COR-L47 (cell line): ENCODE measurements at regions not wholly inside any gene's neighbourhood (a gene's known extent, or its start where the extent isn't known, plus 50 kb on each side); places are given as distances from the start of the nearest gene placed in this dataset.
"Not testable (repeated sequence)": the region's sequence is repeated elsewhere in the genome, so short reads cannot be mapped to it uniquely, and the experiment has no call there.

Source experiments
- DNase-seq: peaks from one replicate; lab custom pipeline; 2025; lab: John Stamatoyannopoulos, UW

DNA sequence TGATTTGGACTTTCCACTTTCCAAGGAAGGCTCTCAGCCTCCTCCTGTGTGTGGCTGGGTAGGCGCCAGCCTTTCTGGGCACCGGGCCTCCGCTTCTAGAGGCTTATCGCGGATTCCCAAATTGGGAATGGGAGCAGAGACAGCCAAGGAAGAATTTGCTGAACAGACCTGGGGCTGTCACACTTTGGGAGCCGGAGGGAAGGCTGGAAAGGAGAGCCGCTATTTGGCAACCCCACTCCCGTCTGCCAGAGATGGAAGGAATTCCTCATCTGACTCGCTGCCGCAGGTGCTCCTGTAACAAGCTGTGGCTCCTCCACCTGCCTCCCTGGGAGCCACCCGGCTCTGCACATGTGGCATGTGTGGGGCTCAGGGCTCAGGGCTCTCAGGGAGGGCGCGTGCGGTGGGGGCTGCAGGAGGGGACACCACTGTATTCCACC, 50.8 kb upstream of the ECHDC3 start:
- DNase-seq, result no peak

DNA sequence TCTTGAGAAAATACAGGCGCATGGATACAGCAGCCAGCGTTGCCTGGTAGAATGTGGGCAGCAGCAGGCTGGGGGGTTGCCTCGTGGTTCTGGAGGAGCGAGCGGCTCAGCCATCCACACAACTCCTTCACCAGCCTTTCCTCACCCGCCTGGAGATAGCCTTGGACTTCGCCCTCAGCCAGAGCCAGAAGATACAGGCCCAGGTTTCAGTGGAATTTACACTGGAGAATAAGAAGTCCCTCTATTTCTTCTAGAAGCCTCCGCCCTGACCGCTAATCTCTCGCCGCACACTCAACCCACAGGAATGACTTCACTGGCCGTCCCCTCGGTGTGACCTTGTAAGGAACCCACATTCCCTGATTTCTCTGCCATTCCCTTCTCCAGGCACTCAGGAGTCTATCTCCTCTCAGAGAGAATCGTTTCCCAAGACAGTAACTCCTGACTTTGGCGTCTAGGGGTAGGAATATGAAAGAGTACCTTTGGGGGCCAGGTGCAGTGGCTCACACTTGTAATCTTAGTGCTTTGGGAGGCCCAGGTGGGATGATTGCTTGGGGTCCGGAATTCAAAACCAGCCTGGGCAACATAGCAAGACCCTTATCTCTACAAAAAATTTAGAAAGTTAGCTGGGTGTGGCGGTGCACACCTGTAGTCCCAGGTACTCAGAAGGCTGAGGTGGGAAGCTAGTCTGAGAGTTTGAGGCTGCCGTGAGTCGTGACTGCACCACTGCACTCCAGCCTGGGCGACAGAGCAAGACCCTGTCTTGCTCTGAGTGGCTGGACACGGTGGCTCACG, 52.0 kb upstream of the ECHDC3 start:
- DNase-seq, result no peak

DNA sequence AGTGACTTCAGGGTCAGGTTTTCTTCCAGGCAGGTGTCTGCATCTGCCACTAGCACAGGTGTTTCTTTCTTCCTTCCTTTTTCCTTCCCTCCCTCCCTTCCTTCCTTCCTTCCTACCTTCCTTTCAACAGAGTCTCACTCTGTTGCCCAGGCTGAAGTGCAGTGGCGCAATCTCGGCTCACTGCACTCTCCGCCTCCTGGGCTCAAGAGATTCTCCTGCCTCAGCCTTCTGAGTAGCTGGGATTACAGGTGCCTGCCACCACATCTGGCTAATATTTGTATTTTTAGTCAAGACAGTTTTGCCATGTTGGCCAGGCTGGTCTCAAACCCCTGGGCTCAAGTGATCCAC, 53.8 kb upstream of the ECHDC3 start:
- DNase-seq, result not testable (repeated sequence)

DNA sequence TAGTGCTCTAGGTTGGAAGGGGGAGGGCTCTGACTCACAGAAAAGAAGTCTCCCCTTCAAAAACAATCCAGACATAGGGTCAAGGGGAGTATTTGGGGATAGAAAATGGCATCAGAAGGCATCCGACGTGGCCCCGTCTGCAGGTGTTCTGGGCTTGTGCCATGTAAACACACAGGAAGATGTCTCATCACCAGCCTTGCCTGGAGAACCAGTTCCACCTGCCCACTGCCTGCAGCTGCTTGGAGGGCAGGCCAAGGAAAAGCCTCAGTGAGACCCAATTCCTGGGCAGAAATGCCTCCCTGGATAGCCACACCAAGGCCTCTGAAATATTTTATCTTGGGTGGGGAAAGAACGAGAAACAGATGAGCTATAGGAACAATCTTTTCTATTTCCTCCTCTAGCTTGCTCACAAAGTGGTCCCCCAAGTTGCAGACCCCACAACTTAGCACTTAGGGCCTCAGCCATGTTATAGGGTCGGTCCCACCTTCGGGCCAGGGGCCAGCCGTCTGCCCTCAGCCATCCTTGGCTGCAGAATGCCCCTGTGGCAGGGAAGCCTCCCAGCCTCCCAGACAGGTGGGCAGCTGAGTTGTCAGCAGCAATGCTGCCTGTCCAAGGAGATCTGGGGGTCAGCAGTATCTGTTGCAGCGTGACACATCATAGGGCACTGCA, 54.3 kb upstream of the ECHDC3 start:
- DNase-seq, result no peak

DNA sequence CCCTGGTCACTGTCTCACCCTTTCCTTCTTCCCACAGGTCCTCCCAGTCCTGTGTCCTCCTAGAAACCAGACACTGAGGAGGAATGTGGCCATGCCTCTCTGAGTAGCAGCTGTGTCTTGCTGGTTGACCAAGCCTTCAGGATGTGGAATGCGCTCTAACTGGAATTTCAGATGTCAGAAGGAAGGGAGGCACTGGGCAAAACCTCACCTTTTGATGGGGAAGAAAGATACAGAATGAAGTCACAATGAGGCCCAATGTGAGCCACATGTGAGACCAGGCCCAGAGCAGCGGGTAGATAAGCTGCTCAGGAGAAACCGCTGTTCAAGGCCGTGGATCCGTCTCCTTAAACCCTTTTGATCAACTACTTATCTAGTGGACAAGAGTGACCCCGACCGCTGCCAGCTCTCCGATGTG, 54.8 kb upstream of the ECHDC3 start:
- DNase-seq, result no peak

DNA sequence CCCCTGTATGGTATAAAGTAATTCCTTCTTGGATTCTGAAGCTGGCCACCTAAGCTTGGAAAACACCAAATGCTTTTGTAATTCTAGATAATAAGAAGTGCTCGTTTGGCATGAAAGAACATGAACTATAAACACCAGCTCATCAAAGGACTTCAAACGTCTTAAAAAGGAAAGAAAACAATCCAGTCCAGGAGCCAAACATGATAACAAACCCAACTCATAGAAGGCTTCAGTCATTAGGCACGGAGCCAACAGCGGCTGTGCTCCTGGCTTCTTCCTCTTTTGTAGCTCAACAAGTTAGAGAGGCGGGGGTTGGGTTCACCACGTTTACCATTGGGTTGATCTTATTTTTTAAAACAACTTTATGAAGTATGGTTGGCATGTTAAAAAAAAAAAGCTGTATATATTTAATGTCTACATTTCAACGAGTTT, 56.4 kb upstream of the ECHDC3 start:
- peak; percentile 70 for DNase-seq

DNA sequence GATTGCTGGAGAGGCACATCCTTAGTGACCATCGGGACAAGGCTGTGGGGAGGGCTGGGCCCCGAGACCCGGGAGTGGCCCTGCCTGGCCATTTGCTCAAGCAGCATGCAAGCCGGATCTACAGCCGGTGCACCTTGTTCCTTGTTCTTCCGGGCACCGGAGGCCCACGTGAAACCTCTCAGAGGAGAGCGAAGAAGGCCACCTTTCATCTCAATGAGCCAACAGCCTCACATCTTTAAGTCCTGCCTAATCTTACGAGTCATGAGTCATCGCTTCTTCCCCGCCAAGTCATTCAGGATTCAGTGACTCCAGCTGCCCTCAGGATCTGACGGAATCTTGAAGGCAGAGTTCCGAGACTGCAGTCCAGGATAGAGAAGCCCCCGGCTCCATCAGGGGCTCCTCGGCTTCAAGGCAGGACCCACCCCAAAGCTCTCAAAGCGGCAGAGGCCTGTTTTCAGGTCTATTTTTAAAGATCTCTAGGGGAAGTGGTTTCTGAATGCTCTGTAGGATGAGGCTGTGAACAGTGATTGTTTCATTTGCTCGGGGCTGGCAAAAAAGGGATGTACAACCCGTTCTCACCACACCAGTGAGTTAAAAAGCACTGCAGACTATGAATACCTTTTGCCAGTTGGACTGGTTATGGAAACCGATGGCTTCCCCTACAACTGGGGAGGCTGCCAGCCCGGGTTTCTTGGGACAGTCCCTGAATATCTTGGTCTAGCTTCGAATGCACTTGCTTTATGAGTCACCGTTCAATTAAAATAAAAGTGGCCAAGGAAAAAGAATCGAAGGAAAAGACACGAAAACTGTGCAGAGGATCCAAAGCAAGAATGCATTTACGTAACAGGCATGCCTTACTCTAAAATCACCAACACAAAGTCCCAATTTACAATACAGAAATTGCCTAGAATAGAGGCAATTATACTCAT, 57.2 kb upstream of the ECHDC3 start:
- no peak for DNase-seq

DNA sequence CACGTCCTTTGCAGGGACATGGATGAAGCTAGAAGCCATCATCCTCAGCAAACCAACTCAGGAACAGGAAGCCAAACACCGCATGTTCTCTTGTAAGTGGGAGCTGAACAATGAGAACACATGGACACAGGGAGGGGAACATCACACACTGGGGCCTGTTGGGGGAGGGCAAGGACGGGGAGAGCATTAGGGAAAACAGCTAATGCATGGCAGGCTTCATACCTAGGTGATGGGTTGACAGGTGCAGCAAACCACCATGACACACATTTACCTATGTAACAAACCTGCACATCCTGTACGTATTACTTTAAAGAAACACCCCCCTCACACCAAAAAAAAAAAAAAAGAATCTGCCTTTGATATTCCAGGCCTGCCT, 57.9 kb upstream of the ECHDC3 start:
- not testable (repeated sequence) for DNase-seq

DNA sequence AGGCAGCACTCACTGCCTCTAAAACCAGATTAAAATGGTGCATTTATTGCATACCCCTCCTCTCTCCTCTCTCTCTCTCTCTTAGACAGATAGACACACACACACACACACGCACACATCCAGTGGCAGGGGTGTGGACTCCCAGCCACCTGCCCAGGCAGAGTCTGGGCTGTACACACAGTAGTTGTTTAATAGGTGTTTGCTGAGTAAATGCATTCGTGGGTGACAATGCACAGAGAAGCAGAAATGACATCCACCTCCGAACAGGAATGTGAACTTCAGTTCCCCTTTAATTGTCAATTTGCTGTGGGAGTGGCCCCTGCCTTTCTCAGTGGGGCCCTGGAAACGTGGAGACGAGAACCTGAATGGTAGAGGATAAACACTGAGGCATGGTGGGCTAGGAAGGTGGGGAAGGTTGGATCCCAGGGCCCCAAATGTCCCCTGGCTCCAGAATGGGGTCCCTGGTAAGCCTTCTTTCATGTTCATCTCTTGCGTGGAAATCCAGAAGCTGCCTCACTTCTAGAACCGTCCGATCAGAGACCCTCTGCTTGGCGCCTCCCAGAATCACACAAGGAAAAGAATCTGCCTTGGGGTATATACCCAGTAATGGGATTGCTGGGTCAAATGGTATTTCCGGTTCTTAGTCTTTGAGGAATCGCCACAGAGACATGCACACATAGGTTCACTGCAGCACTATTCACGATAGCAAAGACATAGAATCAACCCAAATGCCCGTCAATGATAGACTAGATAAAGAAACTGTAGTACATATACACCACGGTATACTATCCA, 58.5 kb upstream of the ECHDC3 start:
- DNase-seq, result peak; percentile 35

DNA sequence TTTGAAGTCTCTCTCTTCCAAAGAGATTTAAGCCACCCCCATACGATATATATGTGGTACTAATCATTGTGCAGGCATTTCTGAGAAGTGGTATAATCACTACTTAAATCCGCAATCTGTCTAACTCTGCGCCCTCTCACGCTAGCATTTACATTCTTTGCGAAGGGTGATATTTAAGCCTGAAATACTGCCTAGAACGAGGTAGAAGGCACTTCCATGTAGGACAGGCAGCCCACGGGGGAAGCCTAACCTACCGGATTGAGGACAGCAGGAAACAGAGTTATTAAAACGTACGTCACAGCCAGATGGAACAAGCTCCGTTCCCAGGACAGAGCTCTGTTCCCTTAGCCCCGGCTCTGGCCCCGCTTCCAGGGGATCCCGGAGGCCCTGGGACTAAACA, 59.3 kb upstream of the ECHDC3 start:
- no peak for DNase-seq

DNA sequence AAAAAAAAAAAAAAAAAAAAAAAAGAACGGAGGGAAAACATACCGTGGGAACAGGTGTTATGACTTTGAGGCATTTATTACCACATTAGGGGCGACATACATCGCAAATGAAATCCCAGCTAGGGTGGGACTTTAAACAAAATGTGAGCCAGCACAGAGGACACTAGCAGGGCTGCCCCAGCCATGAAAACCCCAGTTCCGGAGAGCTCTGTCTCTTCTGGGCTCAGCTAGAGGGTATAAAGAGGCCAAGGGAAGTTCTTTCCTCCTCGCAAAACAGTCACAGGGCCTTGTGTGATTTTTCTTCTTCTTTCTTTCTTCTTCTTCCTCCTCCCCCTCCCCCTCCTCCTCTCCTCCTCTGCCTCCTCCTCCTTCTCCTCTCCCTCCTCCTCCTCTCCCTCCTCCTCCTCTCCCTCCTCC, 59.9 kb upstream of the ECHDC3 start:
- no peak for DNase-seq

DNA sequence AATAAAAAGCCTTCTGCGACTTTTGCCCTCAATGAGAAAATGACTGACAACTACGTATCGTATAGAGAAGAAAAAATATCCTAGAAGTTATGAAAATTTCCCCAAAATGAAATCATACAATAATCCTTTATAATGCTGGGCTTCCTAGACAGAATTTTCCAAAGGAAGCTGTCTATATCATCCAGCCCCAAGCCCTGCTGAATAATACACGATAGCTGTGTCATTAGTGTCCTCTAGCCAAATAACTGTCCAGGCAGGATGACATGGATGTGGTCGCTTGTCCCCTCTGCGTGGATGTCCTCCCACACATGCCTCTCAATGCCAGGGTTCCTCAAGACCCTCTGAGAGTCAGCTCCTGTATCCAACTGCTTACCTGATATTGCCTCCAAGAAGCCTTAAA, 61.7 kb upstream of the ECHDC3 start:
- no peak for DNase-seq

DNA sequence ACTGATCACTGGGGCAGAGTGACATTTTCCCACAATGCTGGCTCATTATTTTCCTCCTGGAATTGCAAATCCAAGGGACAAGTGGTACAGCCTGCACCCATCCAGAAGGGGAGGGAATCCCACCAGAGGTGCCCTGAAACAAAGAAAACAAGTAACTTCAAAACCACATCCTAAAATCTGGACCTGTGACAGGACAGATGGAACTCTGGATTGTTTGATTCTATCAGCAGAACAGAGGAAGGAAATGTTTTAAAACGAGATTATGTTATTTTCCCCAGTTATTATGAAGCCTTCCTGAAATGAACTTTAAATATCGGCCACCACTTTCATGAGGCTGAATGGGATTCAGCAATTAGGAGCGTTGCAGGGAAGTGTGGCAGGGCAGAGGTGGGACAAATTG, 62.2 kb upstream of the ECHDC3 start:
- DNase-seq, result no peak

DNA sequence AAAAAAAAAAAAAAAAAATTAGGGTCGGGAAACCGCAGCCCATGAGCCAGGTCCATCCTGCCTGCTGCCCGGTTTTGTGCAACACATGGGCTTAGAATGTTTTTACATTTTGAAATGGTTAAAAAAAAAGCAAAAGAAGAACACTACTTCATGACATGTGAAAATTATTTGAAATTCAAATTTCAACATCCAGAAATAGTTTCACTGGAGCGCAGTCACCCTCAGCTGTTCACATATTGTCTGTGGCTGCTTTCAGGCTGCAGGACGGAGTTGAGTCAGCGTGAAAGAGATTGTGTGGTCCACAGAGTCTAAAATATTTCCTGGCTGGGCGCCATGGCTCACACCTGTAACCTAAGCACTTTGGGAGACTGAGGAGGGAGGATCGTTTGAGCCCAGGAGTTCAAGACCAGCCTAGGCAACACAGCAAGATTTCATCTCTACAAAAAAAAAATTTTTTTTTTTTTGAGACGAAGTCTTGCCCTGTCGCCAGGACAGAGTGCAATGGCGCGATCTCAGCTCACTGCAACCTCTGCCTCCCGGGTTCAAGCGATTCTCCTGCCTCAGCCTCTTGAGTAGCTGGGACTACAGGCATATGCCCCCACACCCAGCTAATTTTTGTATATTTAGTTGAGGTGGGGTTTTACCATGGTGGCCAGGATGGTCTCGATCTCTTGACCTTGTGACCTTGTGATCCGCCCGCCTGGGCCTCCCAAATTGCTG, 63.9 kb upstream of the ECHDC3 start:
- no peak for DNase-seq

DNA sequence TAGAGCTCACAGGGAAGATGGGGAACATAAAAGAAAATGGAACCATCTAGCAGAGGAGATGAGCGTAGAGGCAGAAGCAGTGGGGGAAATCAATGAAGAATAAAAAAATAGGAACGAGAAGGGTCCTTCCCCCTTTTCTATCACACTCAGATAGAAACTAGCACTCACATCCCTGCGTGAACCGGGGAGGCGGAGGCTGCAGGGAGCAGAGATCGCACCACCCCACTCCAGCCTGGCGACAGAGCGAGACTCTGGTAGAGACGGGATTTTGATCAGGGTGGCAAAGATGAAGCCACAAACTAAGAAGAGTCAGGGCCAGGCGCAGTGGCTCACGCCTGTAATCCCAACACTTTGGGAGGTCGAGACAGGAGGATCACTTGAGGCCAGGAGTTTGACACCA, 64.7 kb upstream of the ECHDC3 start:
- no peak for DNase-seq

DNA sequence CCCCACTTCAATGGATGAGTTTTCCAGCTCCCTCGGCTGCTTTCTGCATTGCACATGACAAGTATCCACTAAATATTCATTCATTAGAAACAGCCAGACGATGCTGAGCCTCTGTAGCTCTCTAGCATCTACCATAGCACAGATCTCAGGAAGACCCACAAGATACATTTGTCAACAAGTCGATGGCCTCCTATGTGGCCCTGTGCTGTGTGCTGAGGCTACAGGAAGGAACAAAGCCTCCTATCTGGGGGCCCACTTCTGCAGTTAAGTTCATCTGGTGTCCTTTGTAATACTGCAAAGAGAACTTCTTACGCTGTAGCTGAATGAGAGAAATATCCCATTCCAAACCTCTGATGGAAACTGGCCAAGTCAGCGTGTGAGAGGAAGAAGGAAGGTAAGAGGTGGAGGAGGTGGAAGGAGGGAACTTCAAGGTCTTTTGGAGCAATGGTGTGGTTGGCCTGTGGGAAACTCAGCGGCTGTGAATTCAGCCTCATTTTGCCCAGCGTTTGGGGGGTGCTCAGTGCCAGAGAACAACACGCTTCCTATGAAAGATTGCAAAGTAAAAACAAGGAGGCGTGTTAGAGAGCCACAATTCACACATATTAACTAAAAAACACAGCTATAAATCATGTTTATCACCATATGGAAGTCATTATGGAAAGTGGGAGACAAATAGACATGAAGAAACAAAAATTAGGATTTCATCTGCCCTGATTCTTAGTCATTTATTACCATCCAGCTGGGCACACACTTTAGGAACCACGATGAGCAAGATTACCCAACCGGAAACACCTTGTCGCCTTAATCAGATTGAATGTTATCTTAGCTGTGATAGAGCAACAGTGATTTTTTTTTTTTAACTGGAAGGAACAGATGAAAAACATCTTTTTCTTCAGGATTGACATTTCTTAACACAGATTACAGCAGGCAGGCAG, 62.2 kb upstream of the USP6NL start:
- no peak for DNase-seq

DNA sequence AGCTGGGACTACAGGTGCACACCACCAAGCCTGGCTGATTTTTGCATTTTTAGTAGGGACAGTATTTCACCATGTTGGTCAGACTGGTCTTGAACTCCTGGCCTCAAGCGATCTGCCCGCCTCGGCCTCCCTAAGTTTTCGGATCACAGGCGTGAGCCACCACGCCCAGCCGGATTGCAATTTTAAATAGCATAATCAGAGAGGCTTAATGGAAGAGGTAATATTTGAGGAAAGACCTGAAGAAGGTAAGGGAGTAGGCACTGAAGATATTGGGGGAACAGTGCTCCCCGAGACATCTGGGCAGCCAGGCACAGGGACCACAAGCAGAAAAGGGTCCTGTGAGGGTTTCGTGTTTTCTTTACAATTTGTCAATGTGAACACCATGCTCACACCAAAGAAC, 61.4 kb upstream of the USP6NL start:
- no peak for DNase-seq

DNA sequence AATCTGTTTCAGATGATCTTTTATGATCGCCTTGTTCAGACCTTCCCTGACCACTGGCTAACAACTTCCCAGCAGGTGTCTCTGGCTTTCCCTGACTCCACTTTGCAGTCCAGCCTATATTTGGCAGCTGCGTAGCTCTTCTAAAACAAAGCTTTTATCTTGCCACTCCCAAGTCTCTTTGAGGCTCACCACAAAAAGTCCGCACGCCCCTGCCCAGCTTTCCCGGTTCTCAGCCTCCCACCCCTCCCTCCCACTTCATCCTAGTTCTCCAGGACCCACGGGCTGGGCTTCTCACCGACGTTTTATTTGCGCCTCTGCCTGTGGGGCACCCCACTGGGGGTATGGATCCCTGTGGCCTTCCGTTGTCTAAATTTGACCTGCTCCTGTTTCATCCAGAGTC, 58.9 kb upstream of the USP6NL start:
- no peak for DNase-seq

DNA sequence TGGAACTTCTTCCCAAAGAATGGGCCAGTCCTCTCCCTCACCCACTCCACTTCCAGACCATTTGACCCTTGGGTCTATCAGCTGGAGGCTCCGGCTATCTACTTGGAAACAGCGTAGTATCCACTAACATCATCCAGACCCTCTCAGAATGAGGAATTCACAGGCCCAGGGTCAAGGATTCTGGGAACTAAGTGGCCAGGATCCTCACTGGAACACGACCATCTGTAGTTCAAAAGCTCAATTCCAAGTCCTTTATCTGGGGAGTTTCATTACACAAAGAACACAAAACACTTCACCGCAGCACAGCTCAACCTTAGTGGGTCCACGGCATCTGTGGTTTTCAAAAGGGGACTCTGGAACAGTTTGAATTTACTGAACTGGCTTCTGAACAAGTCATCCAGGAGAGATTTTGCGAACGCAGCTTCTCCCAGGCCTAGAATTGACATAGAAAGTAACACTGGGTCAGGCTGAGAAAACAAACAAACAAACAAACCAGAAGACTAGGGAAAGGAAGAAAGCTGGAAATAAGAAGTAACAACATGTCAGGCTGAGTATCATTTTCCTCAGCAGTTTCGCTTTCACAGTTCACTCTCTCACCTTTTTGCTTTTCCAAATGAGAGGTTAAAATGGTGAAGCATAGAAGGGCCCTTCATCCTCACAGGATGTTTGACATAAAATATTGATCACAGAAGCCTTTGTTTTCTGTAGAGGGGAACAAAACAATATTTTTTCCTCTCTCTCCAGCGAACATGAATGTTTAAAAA, 57.6 kb upstream of the USP6NL start:
- no peak for DNase-seq
